Common myeloid progenitor, CD34-positive (primary cell): ENCODE measurements at regions not wholly inside any gene's neighbourhood (a gene's known extent, or its start where the extent isn't known, plus 50 kb on each side); places are given as distances from the start of the nearest gene placed in this dataset.

Experiments
- CTCF ChIA-PET: fragments of 350-600 bp; sonication (Branson Sonifier 250); formaldehyde crosslinking; loops from one replicate; lab custom pipeline; 2021; ENCODE audit warnings: antibody characterized with exemption; lab: Charles Lee
- POLR2A ChIA-PET: fragments of 350-600 bp; sonication (Branson Sonifier 250); formaldehyde crosslinking; loops from one replicate; lab custom pipeline; 2021; ENCODE audit warnings: antibody characterized with exemption; lab: Charles Lee
- DNase-seq, 3 donors: peaks; one replicate each; pipeline versions ENCODE4 v3.0.0 to v3.0.0-alpha.2; 2013
- H3K27ac ChIP-seq, 2 experiments: 1 replicate in 1 of 2; 2 replicates in 1 of 2; pipeline ENCODE4 v1.7.0; 2013; ENCODE audit warnings: inconsistent platforms in 2 of 2, low read length in 2 of 2, mild to moderate bottlenecking in 2 of 2, low read depth in 1 of 2, moderate library complexity in 1 of 2; ENCODE audit not compliant: severe bottlenecking in 2 of 2, insufficient read depth in 1 of 2, poor library complexity in 1 of 2
- H3K27me3 ChIP-seq, 5 experiments: replicated peaks in 2 of 5; 1 replicate in 3 of 5; 2 replicates in 2 of 5; pipeline versions ENCODE4 v1.6.1 to v1.7.0; 2013; ENCODE audit warnings: low read length in 4 of 5, mild to moderate bottlenecking in 2 of 5, moderate library complexity in 2 of 5, inconsistent platforms in 1 of 5; ENCODE audit not compliant: insufficient read depth in 5 of 5, control insufficient read depth in 4 of 5
- H3K36me3 ChIP-seq, 4 experiments: 1 replicate in 2 of 4; 2 replicates in 2 of 4; pipeline versions ENCODE4 v1.6.1 to v1.7.0; 2013; ENCODE audit warnings: low read length in 3 of 4, control low read depth in 1 of 4, mild to moderate bottlenecking in 1 of 4; ENCODE audit not compliant: control insufficient read depth in 4 of 4, insufficient read depth in 4 of 4
- H3K4me1 ChIP-seq, 4 experiments: 1 replicate in 3 of 4; 2 replicates in 1 of 4; pipeline versions ENCODE4 v1.6.1 to v1.7.1; 2013; ENCODE audit warnings: low read length in 3 of 4, mild to moderate bottlenecking in 3 of 4, control low read depth in 1 of 4, inconsistent platforms in 1 of 4, moderate library complexity in 1 of 4; ENCODE audit not compliant: control insufficient read depth in 4 of 4, insufficient read depth in 4 of 4; ENCODE audit errors: control extremely low read depth in 1 of 4
- H3K4me3 ChIP-seq, 7 experiments: 1 replicate in 4 of 7; 2 replicates in 3 of 7; pipeline versions ENCODE4 v1.5.1 to v1.7.0; 2013; ENCODE audit warnings: mild to moderate bottlenecking in 7 of 7, low read length in 6 of 7, moderate library complexity in 6 of 7, inconsistent platforms in 2 of 7, low read depth in 2 of 7, control low read depth in 1 of 7; ENCODE audit not compliant: insufficient read depth in 4 of 7, control insufficient read depth in 1 of 7; ENCODE audit errors: extremely low read depth in 1 of 7
- H3K9me3 ChIP-seq, 5 experiments: 1 replicate in 4 of 5; 2 replicates in 1 of 5; pipeline versions ENCODE4 v1.6.1 to v1.7.1; 2013; ENCODE audit warnings: low read length in 4 of 5, mild to moderate bottlenecking in 2 of 5, inconsistent platforms in 1 of 5, low read depth in 1 of 5, moderate library complexity in 1 of 5; ENCODE audit not compliant: control insufficient read depth in 4 of 5, insufficient read depth in 2 of 5; ENCODE audit errors: control extremely low read depth in 1 of 5
- WGBS: methylation state at CpG from one replicate; pipeline ENCODE4 v1.1.5; 2013; ENCODE audit not compliant: insufficient coverage; 5-methylcytosine and 5-hydroxymethylcytosine counted together

GRCh38 chr11:116193321-116194131 is 579.3 kb downstream of the BUD13 start:
- Histone ChIP-seq H3K27ac (no peak overlapping the region), H3K4me1 (peaks cover 0 to 6% (median 0%) of the 10 kb centered on the region in 4 experiments), H3K27me3 (peaks cover 2 to 77% (median 21%) of the 10 kb centered on the region in 5 experiments), H3K9me3 (no peaks in the 10 kb centered on the region), H3K36me3 (no peaks in the 10 kb centered on the region), H3K4me3 (no peak overlapping the region)
- whole genome bisulfite sequencing: 4% methylated on average over 24 of the region's 34 CpGs
- ChIA-PET POLR2A (no interaction called here), CTCF (interaction anchor here (1.0 kb wide), 1 partner anchor 23 kb away, joined by 3 read pairs; no protein-coding TSS in a partner anchor)
- DNase-seq: peak in 2 of 3 donors; percentile 1 to 3

- H3K4me3 ChIP-seq: no peak overlapping the region
- H3K36me3 ChIP-seq: no peaks in the 10 kb centered on the region
- no peak for DNase-seq
- no peaks in the 10 kb centered on the region for H3K9me3 ChIP-seq
- CTCF ChIA-PET: no interaction called here
- peaks cover 0 to 6% (median 0%) of the 10 kb centered on the region in 4 experiments for H3K4me1 ChIP-seq
- POLR2A ChIA-PET: no interaction called here
- no peak overlapping the region for H3K27ac ChIP-seq
- peaks cover 2 to 78% (median 18%) of the 10 kb centered on the region in 5 experiments for H3K27me3 ChIP-seq
- 55% methylated on average over 2 of the region's 12 CpGs for WGBS
These were observed 580.1 kb downstream of the BUD13 start for GRCh38 chr11:116192509-116193210.

DNA sequence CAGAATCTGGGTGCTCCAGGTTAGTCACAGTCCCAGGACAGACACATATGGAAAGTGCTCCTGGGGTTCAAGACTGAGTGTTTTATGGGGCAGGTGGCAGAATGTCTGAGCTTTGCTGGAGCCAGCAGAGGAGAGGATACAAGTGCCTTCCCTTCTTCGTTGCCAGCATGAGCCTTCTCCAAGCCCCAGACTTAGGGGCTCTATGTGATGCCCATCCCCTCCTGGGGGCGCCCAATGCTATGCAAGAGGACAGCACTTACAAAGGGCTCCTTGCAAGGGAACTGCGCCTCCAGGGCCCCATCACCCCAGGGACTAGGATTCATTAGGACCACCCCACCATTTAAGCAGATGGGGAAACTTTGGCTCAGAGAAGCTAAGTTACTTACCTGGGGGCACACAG is 581.9 kb downstream of the BUD13 start:
- WGBS: 92% methylated on average over 3 of the region's 3 CpGs
- CTCF ChIA-PET: no interaction called here
- no peaks in the 10 kb centered on the region for H3K36me3 ChIP-seq

GRCh38 chr11:116189408-116190170 is 583.2 kb downstream of the BUD13 start:
- no peak for DNase-seq
- ChIA-PET POLR2A (no interaction called here), CTCF (no interaction called here)
- no peak overlapping the region for H3K4me3 ChIP-seq
- no peak overlapping the region for H3K27ac ChIP-seq
- WGBS: 58% methylated on average over 5 of the region's 10 CpGs
- H3K4me1 ChIP-seq: peaks cover 0 to 6% (median 0%) of the 10 kb centered on the region in 4 experiments
- no peaks in the 10 kb centered on the region for H3K9me3 ChIP-seq
- no peaks in the 10 kb centered on the region for H3K36me3 ChIP-seq
- H3K27me3 ChIP-seq: peaks cover 2 to 62% (median 18%) of the 10 kb centered on the region in 5 experiments

More for the DNA sequence above, 581.9 kb downstream of the BUD13 start:
- DNase-seq: no peak
- POLR2A ChIA-PET: no interaction called here
- H3K4me1 ChIP-seq: peaks cover 0 to 6% (median 0%) of the 10 kb centered on the region in 4 experiments
- peaks cover 2 to 74% (median 18%) of the 10 kb centered on the region in 5 experiments for H3K27me3 ChIP-seq
- no peak overlapping the region for H3K4me3 ChIP-seq
- H3K9me3 ChIP-seq: no peaks in the 10 kb centered on the region
- no peak overlapping the region for H3K27ac ChIP-seq

DNA sequence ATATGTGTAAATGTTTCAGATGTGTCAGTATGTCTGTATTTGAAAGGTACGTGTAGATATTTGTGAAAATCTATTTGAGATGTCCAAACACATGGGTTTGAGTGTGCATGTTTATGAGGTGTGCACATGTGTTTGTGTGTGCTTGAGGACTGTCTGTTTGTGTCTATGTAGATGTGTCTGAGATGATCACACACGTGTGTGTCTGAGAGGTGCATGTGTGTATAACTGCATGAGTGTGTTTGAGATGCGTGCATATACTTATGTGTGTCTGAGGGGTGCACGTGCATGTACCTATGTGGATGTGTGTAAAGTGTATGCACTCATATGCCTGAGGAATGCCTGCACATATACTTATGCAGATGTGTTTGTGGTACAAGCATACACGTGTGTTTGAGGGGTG is 584.4 kb downstream of the BUD13 start:
- no peak overlapping the region for H3K4me3 ChIP-seq
- H3K27ac ChIP-seq: no peak overlapping the region
- WGBS: 87% methylated on average over 5 of the region's 5 CpGs
- H3K9me3 ChIP-seq: no peaks in the 10 kb centered on the region
- ChIA-PET POLR2A (no interaction called here), CTCF (no interaction called here)
- DNase-seq: no peak
- peaks cover 0 to 2% (median 0%) of the 10 kb centered on the region in 4 experiments for H3K4me1 ChIP-seq
- no peaks in the 10 kb centered on the region for H3K36me3 ChIP-seq
- H3K27me3 ChIP-seq: peaks cover 2 to 51% (median 13%) of the 10 kb centered on the region in 5 experiments

GRCh38 chr11:116187026-116187425 is 585.8 kb downstream of the BUD13 start:
- ChIA-PET CTCF (interaction anchor here (1.0 kb wide), 1 partner anchor 15 kb away, joined by 3 read pairs; no protein-coding TSS in a partner anchor), POLR2A (no interaction called here)
- no peak overlapping the region for H3K4me3 ChIP-seq
- no peaks in the 10 kb centered on the region for H3K36me3 ChIP-seq
- no peaks in the 10 kb centered on the region for H3K4me1 ChIP-seq
- H3K9me3 ChIP-seq: no peaks in the 10 kb centered on the region
- H3K27me3 ChIP-seq: peaks cover under 1 to 37% (median 8%) of the 10 kb centered on the region in 5 experiments
- WGBS: 100% methylated on average over 1 of the region's 2 CpGs
- no peak overlapping the region for H3K27ac ChIP-seq
- no peak for DNase-seq
